HT1080 (cell line): ENCODE measurements at regions not wholly inside any gene's neighbourhood (a gene's known extent, or its start where the extent isn't known, plus 50 kb on each side); places are given as distances from the start of the nearest gene placed in this dataset.
"Not testable (repeated sequence)": the region's sequence is repeated elsewhere in the genome, so short reads cannot be mapped to it uniquely, and the experiment has no call there.

Experiments used
- DNase-seq: peaks from one replicate; pipeline ENCODE4 v3.0.0-alpha.2; 2015; ENCODE audit warnings: low read depth

DNA sequence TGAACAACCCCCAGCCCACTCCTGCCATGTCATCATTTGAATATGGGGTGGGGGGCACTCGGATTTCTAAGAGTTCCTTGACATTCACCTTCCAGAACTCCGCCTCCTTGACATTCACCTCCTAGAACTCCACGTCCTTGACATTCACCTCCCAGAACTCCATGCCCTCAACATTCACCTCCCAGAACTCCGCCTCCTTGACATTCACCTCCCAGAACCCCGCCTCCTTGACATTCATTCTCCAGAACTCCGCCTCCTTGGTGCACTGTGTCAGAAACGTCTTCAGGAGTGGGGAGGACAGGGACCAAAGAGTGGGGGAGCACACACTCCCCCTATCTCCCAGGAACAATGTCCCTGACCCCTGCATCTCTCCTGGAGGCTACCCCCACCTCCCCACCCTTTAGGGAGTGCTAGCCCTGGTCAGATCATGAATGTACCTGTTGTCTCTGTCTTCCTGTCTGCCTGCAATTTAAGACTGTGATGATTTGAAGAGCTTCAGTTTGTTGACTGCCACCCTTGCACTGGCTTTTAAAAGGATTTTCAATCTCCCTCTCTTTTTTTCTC lies 110.1 kb downstream of the NPTX2 start:
- DNase-seq = no peak

- DNase-seq = no peak
Observed at GRCh38 chr7:98728555-98728954, 111.5 kb downstream of the NPTX2 start.

GRCh38 chr7:98729121-98729520 lies 112.0 kb downstream of the NPTX2 start:
- no peak for DNase-seq

DNA sequence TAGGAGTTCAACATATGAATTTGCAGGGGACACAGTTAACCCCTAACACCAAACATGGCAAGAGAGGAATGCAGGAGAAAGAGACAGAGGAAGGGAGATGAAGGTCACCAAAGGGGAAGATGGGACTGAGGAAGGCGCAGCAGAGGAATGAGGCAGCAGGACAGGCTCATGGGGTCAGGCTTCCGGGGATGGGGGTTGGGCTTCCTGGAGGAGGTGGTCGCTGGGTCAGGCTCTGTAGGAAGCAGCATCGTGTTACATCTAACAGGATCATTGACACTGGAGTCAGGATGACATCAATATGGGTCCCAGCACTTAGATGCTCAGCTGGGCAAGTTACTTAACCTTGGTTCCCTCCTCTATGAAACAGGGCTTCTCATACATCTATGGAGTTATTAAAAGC lies 113.2 kb downstream of the NPTX2 start:
- DNase-seq = no peak

- DNase-seq = no peak
Observed at GRCh38 chr7:98731651-98732050, 114.6 kb downstream of the NPTX2 start.

DNA sequence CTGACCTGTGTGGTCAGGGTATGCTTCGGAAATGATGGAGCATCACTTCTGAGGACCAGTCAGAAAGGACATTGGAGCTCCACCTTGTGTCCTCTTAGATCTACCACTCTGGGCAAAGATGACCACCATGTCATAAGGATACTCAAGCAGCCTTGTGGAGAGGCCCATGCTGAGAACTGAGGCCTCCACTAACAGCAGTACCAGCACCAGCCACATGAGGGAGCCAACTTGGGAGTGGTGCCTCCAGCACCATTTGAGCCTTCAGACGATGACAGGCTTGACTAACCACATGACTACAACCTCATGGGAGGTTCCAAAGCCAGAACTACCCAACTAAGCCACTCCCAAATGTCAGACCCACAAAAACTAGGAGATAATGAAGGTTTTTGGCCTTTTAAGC lies 116.0 kb downstream of the NPTX2 start:
- DNase-seq = peak; percentile 63

DNA sequence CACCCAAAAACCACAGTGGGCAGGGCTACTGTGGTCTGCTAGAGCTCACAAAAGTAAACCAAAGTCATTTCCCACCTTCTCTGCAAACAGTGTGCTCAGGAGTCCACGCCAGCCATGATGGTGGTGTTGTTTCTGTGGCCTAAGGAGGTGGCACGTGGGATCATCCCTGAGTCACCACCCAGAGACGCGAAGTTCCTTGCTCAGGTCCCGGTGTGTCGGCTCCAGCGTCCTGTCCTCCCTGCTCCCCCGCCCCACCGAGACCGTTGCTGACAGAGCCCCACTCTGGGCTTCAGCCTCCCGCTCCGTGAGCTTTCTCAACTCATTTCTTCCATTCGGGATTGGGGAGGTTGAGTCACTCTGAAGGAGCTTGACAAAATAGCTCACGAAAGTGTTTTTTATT lies 118.7 kb downstream of the NPTX2 start:
- DNase-seq = no peak

DNA sequence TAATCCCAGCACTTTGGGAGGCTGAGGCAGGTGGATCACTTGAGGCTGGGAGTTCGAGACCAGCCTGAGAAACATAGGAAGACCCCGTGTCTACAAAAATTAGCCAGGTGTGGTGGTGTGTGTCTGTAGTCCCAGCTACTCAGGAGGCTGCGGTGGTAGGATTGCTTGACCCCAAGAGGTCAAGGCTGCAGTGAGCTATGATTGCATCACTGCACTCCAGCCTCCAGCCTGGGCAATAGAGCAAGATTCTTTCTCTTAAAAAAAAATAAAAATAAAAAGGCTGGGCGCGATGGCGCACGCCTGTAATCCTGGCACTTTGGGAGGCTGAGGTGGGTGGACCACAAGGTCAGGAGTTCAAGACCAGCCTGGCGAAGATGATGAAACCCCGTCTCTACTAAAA lies 119.4 kb downstream of the NPTX2 start:
- not testable (repeated sequence) for DNase-seq

- DNase-seq = no peak
Observed at GRCh38 chr7:98737176-98737575, 120.1 kb downstream of the NPTX2 start.

- DNase-seq = no peak
Observed at GRCh38 chr7:98740643-98741042, 123.6 kb downstream of the NPTX2 start.

DNA sequence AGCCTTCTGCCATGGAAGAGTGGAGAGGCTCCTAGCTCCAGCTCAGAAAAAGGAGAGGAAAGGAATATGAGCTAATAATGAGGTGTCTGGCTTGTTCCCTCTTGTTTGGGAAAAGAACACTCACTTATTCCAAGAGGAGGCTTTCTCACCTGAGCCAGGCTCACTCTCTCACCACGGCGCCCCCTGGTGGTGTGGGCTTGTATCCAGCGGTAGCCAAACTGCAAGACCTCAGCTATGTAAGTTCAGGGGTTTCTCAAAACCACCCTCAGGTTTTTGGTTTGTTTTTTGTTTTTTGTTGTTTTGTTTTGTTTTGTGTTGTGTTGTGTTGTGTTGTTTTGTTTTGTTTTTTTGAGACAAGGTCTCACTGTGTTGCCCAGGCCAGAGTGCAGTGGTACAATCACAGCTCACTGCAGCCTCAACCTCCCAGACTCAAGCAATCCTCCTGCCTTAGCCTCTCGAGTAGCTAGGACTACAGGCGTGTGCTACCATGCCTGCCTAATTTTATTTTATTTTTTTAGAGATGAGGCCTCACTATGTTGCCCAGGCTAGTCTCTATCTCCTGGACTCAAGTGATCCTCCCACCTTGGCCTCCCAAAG lies 124.0 kb downstream of the TMEM130 start:
- peak; percentile 32 for DNase-seq

DNA sequence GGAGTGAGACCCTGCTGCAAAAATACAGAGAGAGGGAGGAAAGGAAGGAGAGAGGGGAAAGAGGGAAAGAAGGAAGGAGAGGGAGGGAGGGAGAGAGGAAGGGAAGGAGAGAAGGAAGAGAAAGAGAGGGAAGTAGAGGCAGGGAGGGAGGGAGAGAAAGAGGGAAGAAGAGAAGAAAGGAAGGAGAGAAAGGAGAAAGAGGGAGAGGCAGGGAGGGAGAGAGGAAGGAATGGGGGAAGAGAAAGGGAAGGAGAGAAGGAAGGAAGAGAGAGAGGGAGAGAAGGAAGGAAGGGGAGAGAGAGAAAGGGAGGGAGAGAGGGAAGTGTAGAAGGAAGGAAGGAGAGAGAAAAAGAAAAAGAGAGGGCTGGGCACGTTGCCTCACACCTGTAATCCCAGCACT lies 121.7 kb downstream of the TMEM130 start:
- DNase-seq = no peak

DNA sequence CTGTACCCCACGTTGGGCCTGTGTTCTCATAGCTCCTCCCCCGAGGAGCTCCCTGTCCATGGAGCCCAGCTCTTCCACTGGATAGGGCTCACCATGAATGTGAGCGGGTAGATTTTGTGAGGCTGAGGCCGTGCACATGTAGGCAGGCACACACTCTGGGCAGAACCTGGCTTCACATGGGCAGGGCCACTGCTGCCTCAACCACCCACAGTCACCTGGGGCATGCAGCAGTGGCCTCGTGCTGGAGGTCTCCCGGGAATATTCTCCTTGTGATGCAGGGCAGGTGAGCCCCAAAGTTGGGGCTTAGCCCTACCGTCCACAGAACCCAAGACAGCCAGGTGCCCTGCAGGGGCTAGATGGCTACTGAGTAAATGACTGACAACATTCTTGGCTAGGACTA lies 116.6 kb downstream of the TMEM130 start:
- no peak for DNase-seq

- peak; percentile 13 for DNase-seq
Observed at GRCh38 chr7:98753989-98754479, 115.8 kb downstream of the TMEM130 start.

DNA sequence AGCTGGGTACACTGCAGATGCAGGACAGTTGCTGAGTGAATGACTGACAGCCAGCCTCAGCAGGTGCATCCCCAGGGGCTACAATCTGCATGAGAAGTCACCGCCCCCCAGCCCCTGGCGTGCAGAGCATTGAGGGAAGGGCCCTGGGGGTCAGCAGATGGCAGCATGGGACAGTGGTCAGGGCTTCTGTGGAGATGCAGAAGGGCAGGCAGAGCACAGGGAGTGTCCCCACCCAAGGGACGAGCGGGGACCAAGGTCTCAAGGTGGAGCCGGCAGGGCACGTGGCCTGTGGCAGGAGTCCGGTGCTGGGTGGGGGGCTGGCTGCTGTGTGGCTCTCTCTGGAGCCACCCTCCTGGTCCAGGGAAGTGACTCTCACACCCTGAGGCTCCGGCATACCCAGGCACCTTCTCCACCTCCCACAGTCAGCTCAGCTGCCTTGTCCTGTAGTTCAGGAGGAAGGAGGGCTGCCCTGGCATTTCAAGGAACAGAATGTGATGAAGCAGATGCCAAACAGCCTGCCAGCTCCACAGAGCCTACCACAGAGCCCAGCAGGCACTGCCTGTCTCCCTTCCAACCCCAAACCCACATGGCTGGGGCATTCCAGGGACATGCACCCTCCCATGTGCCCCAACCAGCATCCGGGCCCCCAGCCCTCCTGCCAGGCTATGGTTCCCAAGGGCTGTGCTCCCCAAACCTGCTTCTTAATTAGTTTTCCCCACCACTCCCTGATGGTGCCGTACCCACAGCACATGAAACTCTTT lies 114.5 kb downstream of the TMEM130 start:
- no peak for DNase-seq

DNA sequence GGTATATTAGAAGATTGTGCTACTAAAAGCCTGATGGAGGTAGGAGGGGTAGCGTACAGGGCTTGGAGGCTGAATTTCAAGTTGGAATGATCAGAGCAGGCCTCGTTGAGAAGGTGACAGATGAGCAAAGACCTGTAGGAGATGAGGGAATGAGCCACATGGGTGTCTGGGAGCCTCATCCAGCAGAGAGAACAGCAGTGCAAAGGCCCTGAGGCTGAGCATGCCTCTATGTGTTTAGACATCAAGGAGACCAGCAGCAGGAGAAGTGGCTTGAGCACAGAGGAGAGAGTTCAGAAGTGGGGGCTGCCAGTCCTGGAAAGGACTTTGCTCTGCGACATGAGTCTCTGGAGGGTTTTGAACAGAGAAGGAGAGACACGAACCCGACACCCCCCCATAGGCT lies 111.7 kb downstream of the TMEM130 start:
- no peak for DNase-seq

- DNase-seq = no peak
Observed at GRCh38 chr7:98760201-98760651, 109.6 kb downstream of the TMEM130 start.

GRCh38 chr7:98761225-98761624 lies 108.6 kb downstream of the TMEM130 start:
- DNase-seq = no peak

DNA sequence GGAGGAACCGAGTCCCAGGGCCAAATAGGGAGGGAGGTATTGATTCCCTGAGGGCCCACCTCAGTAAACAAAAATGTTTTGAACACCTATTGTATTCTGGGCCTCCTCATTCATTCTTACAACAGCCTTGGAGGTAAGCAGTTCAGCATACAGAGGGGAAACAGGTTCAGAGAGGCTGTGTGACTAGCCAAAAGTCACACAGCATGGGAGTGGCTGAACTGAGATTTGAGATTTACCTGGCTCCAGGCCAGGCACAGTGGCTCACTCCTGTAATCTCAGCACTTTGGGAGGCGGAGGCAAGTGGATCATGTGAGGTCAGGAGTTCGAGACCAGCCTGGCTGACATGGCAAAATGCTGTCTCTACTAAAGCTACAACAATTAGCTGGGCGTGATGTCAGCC lies 107.2 kb downstream of the TMEM130 start:
- DNase-seq = no peak

GRCh38 chr7:98763441-98763840 lies 106.4 kb downstream of the TMEM130 start:
- no peak for DNase-seq

DNA sequence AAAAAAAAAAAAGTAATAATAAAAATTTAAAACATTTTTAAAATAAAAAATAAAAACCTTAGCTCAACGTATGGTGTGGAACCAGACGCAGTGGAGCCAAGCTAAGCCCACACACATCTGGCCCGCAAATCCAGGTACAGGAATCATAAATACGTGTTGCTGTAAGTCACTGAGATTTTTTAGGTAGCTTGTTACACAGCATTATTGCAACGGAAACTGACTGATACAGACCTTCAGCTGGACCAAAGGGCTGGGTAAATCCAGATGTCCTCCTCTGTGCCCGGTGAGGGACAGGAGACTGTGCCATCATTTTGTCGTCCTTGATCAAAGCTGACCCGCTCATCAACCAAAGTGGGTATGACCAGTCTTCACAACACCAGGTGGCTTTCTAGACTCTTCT lies 104.9 kb downstream of the TMEM130 start:
- no peak for DNase-seq

DNA sequence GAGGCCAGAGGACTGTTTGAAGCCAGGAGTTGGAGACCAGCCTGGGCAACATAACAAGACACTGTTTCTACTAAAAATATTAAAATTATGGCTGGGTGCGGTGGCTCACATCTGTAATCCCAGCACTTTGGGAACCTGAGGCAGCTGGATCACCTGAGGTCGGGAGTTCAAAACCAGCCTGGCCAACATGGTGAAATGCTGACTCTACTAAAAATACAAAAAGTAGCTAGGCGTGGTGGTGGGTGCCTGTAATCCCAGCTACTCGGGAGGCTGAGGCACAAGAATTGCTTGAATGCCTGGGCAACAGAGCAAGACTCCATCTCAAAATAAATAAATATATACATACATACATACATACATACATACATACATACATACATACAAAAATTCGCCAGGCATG lies 99.7 kb downstream of the TMEM130 start:
- not testable (repeated sequence) for DNase-seq

DNA sequence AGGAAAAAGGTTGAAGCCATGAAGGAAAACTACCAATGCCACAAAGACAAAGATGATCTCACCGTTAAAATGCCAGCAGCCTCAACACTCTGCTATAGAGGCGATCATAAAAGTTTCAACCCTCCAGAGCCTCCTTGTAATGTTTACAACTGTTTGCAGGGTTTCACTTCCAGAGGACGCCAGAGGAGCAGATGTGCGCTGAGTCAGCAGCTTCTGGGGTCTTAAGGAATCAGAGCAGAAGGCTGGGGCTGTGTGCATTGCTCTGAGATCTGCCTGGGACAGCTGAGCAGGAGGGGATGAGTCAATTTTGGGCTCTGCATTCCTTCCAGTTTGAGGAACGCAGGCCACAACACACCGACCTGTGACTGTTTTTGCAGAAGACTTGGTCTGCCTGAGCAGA lies 98.3 kb downstream of the TMEM130 start:
- DNase-seq = peak; percentile 32
